ENCODE measurements at regions not wholly inside any gene's neighbourhood (a gene's known extent, or its start where the extent isn't known, plus 50 kb on each side); places are given as distances from the start of the nearest gene placed in this dataset.

DNA sequence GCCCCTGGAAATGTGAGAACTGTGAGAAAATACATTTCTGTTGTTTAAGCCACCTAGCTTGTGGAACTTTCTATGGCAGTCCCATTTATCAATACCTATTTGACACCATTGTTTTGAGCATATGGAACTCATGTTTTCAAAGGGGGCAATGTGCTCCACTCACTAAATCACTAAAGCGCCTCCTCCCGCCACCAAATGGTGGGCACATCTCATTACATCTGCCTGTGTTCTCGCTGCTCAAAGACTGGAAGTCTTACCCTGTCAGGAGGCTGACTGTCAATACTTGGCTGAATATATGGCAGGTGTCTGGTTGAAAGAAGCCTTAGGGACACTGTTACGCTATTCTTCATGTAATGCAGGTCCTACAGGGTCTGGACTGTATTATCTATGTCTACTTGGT, 767.7 kb downstream of the TSN start:
- TF ChIP-seq, protein P1, sequence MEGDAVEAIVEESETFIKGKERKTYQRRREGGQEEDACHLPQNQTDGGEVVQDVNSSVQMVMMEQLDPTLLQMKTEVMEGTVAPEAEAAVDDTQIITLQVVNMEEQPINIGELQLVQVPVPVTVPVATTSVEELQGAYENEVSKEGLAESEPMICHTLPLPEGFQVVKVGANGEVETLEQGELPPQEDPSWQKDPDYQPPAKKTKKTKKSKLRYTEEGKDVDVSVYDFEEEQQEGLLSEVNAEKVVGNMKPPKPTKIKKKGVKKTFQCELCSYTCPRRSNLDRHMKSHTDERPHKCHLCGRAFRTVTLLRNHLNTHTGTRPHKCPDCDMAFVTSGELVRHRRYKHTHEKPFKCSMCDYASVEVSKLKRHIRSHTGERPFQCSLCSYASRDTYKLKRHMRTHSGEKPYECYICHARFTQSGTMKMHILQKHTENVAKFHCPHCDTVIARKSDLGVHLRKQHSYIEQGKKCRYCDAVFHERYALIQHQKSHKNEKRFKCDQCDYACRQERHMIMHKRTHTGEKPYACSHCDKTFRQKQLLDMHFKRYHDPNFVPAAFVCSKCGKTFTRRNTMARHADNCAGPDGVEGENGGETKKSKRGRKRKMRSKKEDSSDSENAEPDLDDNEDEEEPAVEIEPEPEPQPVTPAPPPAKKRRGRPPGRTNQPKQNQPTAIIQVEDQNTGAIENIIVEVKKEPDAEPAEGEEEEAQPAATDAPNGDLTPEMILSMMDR (IDR thresholded peaks at IDR 0.05; ENCODE audit: insufficient read depth, low read length), result no peak
- TF ChIP-seq, protein P2, sequence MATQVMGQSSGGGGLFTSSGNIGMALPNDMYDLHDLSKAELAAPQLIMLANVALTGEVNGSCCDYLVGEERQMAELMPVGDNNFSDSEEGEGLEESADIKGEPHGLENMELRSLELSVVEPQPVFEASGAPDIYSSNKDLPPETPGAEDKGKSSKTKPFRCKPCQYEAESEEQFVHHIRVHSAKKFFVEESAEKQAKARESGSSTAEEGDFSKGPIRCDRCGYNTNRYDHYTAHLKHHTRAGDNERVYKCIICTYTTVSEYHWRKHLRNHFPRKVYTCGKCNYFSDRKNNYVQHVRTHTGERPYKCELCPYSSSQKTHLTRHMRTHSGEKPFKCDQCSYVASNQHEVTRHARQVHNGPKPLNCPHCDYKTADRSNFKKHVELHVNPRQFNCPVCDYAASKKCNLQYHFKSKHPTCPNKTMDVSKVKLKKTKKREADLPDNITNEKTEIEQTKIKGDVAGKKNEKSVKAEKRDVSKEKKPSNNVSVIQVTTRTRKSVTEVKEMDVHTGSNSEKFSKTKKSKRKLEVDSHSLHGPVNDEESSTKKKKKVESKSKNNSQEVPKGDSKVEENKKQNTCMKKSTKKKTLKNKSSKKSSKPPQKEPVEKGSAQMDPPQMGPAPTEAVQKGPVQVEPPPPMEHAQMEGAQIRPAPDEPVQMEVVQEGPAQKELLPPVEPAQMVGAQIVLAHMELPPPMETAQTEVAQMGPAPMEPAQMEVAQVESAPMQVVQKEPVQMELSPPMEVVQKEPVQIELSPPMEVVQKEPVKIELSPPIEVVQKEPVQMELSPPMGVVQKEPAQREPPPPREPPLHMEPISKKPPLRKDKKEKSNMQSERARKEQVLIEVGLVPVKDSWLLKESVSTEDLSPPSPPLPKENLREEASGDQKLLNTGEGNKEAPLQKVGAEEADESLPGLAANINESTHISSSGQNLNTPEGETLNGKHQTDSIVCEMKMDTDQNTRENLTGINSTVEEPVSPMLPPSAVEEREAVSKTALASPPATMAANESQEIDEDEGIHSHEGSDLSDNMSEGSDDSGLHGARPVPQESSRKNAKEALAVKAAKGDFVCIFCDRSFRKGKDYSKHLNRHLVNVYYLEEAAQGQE (IDR thresholded peaks at IDR 0.05; ENCODE audit: insufficient replicate concordance, low read depth), result no peak
- TF ChIP-seq GABPA (IDR thresholded peaks at IDR 0.05; ENCODE audit: low read depth), result no peak
- no peak for TF ChIP-seq POLR2AphosphoS5 (IDR thresholded peaks at IDR 0.05; ENCODE audit: low read depth)
- no peak for TF ChIP-seq SPI1 (IDR thresholded peaks at IDR 0.05; ENCODE audit: borderline replicate concordance, low read depth)

Data from HL-60 (cell line).